Kasumi-1 (cell line): ENCODE measurements at regions not wholly inside any gene's neighbourhood (a gene's known extent, or its start where the extent isn't known, plus 50 kb on each side); places are given as distances from the start of the nearest gene placed in this dataset.

ENCODE experiments used
- DNase-seq, 2 experiments: peaks; one replicate each; lab custom pipeline; 2025; lab: John Stamatoyannopoulos, UW

DNA sequence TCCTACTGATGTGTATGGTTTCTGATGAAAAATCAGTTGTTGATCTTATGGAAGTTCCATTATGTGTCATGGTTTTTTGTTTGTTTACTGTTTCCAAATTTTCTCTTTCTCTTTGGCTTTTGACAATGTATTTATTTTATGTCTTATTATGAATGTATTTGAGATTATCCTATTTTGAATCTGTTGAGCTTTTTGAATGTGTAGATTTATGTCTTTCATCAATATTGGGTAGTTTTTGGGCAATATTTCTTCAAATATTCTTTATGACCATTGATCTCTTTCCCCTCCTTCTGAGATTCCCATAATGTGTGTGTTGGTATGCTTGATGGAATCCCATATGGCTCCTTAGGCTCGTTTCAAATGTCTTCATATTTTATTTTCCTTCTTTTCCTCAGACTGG is 80.5 kb upstream of the FAM47C start:
- DNase-seq, result no peak

DNA sequence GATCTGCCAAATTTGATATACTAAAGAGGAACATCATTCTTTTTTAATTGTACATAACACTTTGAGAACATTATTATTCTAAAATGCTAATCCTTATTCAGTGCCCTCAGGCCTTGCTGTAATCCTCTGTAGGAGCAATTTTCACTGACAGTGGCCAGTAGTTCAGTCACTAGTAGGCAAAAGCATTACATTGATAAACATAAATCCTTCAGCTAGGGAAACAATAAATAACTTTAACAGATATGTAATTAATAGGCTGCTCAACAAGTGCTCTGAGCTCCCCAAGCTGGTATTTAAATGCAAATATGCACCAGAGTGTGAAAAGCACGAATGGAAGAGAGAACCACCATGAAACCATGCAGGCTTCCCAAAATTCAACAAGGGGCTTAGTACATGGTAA is 77.7 kb upstream of the FAM47C start:
- no peak for DNase-seq

DNA sequence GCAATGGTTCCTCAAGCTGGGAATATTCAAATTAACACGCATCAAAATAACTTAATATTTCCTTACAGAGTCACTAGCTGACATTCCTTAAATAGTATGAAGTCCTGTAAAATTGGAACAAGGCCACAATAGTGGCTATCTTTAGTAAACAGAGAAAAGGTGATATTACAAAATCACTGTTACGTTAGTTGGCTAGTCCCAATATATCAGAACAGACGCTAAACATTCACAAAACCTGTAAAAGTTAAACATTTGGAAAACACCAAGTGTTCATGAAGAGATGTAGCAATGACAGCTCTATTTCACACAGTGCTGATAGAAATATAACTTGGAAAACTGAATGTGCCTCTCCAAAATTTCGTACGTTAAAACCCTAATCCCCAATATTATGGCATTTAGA is 61.0 kb upstream of the FAM47C start:
- DNase-seq, result no peak

DNA sequence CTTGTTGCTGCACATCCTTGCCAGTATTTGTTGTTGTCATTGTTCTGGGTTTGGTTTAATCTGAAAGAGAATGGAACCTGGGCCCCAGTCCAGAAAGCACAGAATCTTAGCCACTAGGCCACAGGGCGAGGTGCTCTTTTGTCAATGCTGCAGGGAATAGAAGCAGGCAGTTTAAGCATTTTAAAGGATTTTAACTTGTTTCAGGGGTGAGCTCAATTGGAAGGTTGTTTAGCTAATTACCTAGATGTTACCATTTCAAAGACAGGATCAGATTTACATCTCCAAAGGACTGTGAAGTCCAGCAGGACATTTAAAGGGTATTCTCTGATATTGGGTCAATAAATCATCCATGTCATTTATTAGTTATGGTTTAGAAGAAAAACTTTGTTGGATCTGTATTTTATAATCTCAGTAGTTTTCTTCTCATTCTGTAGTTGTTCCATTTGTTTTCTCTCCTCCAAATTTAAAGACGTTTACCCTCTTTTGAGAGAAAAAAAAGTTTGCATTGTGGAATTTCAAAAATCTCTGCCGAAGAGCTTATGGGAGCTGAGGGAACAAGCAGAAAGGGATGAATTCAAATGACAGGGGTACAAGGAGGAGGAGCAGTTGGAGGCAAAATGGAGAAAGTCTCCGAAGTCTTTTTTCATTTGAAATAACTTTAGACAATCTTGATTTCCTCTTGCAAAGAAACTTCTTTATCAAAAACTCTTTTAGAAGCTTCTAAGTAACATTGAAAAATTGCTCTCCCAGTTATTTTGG is 57.5 kb upstream of the FAM47C start:
- no peak for DNase-seq

DNA sequence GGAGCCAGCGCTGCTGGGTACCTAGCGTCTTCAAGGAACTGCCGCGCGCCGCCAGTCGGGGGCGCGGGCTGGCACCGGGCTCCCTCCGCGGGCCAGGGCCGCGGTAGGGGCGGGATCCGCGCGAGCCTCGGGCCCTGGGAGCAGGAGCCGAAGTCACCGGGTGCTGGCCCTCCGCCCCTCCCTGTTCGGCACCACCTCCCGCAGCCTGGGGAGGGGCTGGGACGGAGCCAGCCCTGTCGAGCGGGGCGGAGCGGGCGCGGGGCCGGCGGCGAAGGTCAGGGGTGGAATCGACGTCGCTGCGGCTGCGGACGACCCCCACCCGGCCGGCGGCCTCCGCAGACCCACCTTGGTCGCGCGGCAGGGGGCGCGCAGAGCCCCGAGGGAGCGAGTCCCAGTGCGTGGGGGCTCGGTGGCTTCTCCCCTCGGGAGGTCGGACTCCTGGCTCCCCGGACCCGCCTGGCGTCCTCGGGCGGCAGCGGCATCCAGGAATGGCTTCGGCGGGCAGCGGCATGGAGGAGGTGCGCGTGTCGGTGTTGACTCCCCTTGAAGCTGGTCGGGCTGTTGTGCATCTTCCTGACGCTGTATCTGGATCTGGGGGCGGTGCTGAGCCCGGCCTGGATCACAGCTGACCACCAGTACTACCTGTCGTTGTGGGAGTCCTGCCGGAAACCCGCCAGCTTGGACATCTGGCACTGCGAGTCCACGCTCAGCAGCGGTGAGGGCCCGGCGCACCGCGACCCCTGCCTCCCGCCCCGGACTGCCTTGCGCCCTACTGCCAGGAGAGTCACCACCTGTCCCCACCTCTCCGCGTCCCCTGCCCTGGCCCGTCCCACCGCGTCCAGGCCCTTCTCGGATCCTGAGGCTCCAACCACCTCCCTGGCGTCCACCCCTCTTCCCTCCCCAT is 50.5 kb upstream of the FAM47C start:
- no peak for DNase-seq
